Type B pancreatic cell (in vitro differentiated cells): ENCODE measurements at regions not wholly inside any gene's neighbourhood (a gene's known extent, or its start where the extent isn't known, plus 50 kb on each side); places are given as distances from the start of the nearest gene placed in this dataset.

Source experiments
- DNase-seq: peaks from one replicate; pipeline ENCODE4 v3.0.0; 2021; ENCODE audit warnings: mixed read lengths; ENCODE audit not compliant: unreplicated experiment; ENCODE audit errors: extremely low spot score
- H3K27ac Mint-ChIP-seq: 2 replicates; pipeline ENCODE4 v1.8.0; 2021; ENCODE audit warnings: mild to moderate bottlenecking, mixed read lengths
- H3K27me3 Mint-ChIP-seq: 2 replicates; pipeline ENCODE4 v1.8.0; 2021; ENCODE audit warnings: mixed read lengths
- H3K36me3 Mint-ChIP-seq: 2 replicates; pipeline ENCODE4 v1.8.0; 2021; ENCODE audit warnings: mixed read lengths
- H3K4me1 Mint-ChIP-seq: one replicate; pipeline ENCODE4 v1.8.0; 2021; ENCODE audit warnings: mixed read lengths; ENCODE audit not compliant: unreplicated experiment
- H3K4me3 Mint-ChIP-seq: 2 replicates; pipeline ENCODE4 v1.8.0; 2021; ENCODE audit warnings: mild to moderate bottlenecking, mixed read lengths
- H3K9me3 Mint-ChIP-seq: 2 replicates; pipeline ENCODE4 v1.8.0; 2021; ENCODE audit warnings: mixed read lengths
- CTCF ChIP-seq: fragments of 200-600 bp; sonication (generic); conservative IDR thresholded peaks from 2 replicates; pipeline ENCODE4 v1.5.0; 2021; ENCODE audit warnings: antibody characterized with exemption, mild to moderate bottlenecking

- Mint-ChIP-seq H3K27me3 (peaks cover 4% of the 10 kb centered on the region), H3K4me1 (no peaks in the 10 kb centered on the region), H3K27ac (no peak overlapping the region), H3K4me3 (no peak overlapping the region), H3K9me3 (no peaks in the 10 kb centered on the region), H3K36me3 (no peaks in the 10 kb centered on the region)
- no peak for TF ChIP-seq CTCF
- no peak for DNase-seq
Observed at GRCh38 chr13:107239213-107239612, 671.3 kb upstream of the ARGLU1 start.

GRCh38 chr13:107238262-107238981, 670.5 kb upstream of the ARGLU1 start:
- Mint-ChIP-seq H3K4me3 (no peak overlapping the region), H3K9me3 (no peaks in the 10 kb centered on the region), H3K27me3 (peaks cover 7% of the 10 kb centered on the region), H3K4me1 (no peaks in the 10 kb centered on the region), H3K27ac (no peak overlapping the region), H3K36me3 (no peaks in the 10 kb centered on the region)
- DNase-seq: no peak
- no peak for TF ChIP-seq CTCF

GRCh38 chr13:107234319-107235073, 666.6 kb upstream of the ARGLU1 start:
- Mint-ChIP-seq H3K4me1 (no peaks in the 10 kb centered on the region), H3K4me3 (no peak overlapping the region), H3K36me3 (no peaks in the 10 kb centered on the region), H3K27me3 (peaks cover 10% of the 10 kb centered on the region), H3K9me3 (no peaks in the 10 kb centered on the region), H3K27ac (no peak overlapping the region)
- TF ChIP-seq CTCF: no peak
- DNase-seq: no peak

- H3K4me1 Mint-ChIP-seq: no peaks in the 10 kb centered on the region
- no peak for TF ChIP-seq CTCF
- H3K4me3 Mint-ChIP-seq: no peak overlapping the region
- no peaks in the 10 kb centered on the region for H3K36me3 Mint-ChIP-seq
- no peak for DNase-seq
- peaks cover 10% of the 10 kb centered on the region for H3K27me3 Mint-ChIP-seq
- H3K9me3 Mint-ChIP-seq: no peaks in the 10 kb centered on the region
- H3K27ac Mint-ChIP-seq: no peak overlapping the region
Observed at GRCh38 chr13:107233541-107233940, 665.6 kb upstream of the ARGLU1 start.

- DNase-seq: no peak
- no peak overlapping the region for H3K27ac Mint-ChIP-seq
- H3K27me3 Mint-ChIP-seq: peaks cover 10% of the 10 kb centered on the region
- no peaks in the 10 kb centered on the region for H3K4me1 Mint-ChIP-seq
- no peak overlapping the region for H3K4me3 Mint-ChIP-seq
- no peaks in the 10 kb centered on the region for H3K9me3 Mint-ChIP-seq
- no peak for TF ChIP-seq CTCF
- H3K36me3 Mint-ChIP-seq: no peaks in the 10 kb centered on the region
Observed at GRCh38 chr13:107231944-107232343, 664.0 kb upstream of the ARGLU1 start.
